Endometrium (tissue), 2 donors: ENCODE measurements at regions not wholly inside any gene's neighbourhood (a gene's known extent, or its start where the extent isn't known, plus 50 kb on each side); places are given as distances from the start of the nearest gene placed in this dataset.

Source experiments
- FAIRE-seq: peaks from 2 replicates; lab custom pipeline; 2012; peaks lifted over from hg19 to GRCh38; lab: Jason Lieb, UNC
- donor health status: control.
- donor health status: control.

DNA sequence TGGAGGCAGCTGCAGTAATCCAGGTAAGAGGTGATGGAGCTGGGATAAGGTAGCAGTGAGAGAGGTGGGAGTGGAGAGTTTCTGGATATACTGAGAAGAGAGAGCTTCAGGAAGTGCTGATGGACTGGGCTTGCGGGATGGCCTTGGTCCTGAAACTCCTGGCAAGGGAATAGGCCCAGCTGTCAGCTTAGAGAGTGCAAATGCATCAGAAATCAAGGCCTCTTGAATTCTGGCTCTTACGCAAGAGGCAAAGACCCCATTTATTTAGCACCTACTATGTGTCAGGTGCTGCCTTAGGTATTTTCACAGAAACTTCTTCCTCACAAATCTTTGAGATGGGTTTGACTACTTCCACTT is 227.2 kb upstream of the MAP3K1 start:
- FAIRE-seq, result no peak

DNA sequence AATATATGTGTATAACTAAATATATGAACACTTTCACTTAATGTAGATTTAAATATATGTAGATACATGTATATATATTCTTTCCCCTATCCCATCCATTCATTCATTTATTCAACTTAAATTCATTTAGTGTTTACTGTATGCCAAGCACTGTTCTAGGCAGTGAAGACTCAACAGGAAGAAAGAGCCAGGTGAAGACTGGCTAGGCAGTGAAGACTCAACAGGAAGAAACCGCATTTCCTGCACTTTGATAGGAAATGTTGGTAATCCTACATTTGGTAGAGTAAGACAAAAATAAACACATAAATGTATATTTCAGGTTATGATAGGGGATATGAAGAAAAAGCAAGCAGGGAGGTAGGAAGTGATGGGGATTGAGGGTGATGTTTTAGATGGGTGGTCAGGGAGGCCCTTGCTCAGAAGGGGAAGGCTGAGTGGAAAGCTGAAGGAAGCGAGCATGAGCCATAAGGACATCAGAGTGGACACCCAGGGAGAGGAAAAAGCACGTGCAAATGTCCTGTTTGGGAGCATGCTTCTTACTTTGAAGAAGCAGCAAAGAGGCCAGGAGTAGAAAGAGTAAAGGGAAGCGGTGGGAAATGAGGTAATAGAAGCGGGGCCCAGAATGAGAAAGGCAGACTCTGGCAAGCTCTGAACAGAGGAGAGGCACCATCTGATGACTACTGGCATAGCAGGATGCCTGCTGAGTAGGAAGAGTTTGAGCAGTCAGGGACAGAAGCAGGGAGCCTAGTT is 227.8 kb upstream of the MAP3K1 start:
- FAIRE-seq, result no peak

DNA sequence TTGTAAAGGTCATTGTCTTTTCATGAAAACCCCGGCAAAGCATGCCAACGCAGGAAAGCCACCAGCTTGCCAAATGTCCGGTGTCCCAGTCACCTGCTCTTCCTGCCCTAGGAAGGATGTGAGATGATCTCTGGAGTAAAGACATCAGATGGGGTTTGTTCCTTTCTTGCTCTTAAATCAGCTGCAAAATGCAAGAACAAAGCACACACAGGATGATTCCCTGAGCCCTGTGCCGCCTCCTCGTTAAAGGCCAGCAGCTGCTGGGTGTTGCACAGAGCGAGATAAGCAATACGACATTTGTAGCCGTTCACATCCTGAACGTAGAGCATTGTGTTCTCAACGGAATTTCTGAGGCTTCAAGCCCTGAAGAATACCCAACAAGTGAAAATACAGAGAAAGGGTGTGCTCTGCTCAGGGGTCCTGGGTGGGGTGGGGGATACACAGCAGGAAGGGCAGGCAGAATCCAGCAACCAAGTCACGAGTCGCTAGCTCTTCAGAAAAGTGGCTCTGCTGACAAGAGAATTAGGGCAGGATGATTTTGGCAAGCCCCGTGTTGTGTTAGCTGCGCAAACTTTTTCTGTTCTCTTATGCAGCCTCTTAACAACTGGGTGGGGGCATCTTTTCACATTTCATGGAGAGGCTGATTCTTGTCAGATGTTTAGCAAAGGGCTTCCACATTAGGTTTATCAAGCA is 229.2 kb upstream of the MAP3K1 start:
- no peak for FAIRE-seq

DNA sequence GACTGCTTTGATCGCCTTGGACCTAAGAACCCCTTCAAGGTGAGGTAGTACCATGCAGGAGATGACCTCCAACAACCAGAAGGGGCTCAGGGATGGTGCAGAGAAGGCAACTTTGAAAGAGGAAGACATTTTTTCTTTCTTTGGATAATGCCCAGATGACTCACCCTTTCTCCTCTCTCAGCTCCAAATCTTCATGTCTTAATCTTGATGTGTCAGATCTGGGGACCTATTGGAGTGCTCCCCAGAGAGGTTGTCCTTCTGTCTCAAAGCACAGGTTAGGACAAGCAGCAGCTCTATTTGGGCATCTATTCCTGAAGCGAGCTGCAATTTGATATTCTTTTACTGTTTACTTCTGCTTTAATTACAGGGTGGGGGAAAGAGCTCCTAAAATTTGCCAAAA is 229.9 kb upstream of the MAP3K1 start:
- no peak for FAIRE-seq

DNA sequence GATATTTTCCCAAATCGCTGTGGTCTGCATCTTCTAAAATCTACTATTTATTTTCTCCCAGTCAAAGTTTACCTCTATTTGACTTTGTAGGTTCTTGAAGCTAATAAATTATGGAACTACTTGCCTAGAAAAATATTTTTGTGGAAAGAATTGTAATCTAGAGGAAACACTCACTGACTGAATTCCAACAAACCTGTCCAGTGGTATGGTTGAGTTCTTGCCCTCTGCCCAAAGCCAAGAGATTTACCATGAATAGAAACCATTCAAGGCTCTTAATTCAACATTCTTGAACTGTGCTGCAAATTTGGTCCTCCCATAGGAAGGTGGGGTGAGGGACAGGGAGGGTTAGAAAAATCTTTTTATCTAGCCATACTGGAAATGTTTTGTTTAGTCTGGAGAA is 233.9 kb upstream of the MAP3K1 start:
- no peak for FAIRE-seq

DNA sequence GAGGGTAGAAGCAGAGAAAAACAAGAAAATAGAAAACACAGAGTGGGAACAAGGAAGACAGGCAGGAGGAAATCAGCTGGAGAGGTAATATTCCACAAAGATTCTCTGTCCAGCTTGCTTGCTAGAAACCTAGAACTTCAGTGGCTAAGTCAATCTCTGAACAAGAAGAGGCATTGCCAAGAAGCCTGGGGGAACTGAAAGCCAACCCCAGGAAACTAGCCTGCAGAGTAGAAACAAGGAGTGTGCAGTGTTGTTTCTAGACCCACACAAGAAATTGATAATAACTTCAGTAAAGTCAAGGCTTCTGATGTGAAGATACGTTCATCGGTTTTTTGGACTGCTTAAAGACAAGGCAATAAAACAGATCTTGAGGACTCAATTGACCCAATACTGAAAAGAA is 234.5 kb upstream of the MAP3K1 start:
- no peak for FAIRE-seq

DNA sequence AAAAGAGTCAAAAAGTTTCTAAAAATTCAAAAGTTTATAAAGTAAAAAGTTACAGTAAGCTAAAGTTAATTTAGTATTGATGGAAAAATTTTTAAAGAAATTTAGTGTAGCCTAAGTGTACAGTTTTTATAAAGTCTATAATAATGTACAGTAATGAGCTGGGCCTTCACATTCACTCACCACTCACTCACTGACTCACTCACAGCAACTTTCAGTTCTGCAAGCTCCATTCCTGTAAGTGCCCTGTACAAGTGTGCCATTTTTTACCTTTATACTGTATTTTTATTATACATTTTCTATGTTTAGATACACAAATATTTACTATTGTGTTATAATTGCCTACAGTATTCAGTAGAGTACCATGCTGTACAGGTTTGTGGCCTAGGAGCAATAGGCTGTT is 239.5 kb upstream of the MAP3K1 start:
- FAIRE-seq, result no peak

DNA sequence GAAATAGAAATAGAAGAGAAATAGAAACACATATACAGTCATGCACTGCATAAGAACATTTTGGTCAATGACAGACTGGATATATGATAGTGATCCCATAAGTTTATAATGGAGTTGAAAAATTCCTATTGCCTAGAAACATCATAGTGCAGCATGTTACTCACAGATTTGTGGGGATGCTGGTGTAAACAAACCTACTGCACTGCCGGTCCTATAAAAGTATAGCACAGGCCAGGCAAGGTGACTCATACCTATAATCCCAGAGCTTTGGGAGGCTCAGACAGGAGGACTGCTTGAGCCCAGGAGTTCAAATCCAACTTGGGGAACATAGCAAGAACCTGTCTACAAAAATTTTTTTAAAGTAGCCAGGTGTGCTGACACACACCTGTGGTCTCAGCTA is 240.6 kb upstream of the MAP3K1 start:
- no peak for FAIRE-seq

DNA sequence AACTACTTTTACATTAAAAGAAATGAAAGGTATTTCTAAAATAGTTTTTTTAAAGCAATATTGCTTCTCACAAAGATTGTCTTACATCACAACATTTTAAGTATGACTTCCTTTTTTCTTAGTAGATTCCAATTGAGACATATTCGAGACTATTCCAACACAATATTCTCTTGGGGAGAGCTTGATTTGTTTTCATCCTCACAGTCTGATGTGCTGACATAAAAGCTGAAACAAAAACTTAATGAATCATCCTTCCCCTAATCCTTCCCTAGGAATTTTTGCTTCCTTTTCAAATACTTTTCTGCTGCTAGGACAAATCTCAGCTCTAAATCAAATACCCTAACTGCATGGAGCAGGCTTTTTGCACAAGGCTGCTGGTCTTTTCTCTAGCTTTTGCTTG is 245.8 kb upstream of the MAP3K1 start:
- peak; percentile 8 for FAIRE-seq

DNA sequence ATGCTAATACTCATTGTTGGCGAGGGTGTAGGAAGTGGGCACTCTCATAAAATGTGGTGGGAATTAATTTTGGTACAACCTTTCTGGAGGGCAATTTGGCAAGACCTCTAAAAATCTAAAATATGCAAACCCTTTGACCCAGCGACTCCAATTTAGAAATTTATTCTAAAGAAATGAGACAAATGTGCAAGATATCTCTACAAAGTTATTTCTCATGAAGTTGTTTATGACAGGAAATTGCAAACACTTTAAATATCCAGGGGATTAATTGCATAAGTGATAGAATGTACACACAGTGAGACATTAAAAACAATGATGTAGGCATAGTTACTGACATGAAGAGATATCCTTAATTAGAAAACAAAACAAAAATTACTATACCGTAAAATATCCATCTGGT is 246.3 kb upstream of the MAP3K1 start:
- FAIRE-seq, result no peak

DNA sequence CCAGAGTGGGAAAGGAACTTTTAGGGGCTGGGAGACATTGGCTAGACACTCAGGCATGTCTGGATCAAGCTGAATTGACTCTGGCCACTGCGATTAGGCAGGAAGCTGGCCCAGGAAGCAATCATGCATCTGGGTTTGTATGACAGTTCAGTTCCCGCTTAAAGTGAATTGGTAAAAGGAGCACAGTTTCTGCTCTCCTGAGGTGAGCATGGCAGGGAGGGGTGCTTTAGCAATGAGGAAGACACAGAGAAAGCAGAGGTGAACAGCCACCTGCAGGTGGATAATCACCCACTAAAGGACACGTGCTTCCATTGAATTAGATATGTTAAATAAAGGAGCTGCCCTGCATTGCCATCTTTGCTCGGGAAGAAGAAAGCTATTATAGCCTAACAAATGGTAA is 248.1 kb upstream of the MAP3K1 start:
- no peak for FAIRE-seq

DNA sequence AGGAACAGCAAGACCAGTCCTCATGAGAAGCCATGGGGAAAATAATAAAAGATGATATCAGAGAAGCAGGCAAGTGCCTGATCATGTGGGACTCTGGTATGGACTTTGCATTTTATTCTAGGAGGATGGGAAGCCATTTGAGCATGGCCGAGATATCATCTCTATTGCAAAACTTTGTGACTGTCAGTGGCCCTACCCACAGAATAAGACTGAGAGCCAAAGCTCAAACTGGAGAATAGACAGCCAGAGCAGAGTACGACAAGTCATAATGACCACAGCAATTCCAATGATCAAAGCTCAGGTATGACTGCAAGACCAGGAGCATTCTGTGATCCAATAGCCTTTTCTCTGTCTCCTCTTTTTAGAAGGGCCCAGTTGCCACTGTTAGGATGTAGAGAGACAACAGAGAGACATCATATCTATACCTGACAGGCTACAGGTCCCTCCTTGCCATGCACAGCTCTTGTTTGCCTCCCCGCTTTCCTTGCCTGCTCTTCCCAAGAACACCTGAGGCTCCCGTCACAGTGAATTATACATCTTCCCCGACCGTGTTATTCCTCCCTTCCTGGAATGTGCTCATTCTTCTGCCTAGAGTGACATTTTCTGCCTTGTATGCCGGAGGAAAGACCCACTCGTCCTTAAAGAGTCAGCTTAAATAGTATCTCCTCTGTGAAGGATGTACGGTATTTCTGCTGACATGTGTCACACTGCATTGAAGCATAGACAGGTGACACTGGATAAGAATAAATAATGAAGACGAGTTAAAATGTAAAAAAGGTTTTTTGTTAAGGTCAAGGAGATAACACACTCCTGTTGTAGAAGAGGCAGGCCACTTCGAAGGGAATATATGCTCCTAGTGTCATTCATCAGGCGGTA is 248.7 kb upstream of the MAP3K1 start:
- no peak for FAIRE-seq

DNA sequence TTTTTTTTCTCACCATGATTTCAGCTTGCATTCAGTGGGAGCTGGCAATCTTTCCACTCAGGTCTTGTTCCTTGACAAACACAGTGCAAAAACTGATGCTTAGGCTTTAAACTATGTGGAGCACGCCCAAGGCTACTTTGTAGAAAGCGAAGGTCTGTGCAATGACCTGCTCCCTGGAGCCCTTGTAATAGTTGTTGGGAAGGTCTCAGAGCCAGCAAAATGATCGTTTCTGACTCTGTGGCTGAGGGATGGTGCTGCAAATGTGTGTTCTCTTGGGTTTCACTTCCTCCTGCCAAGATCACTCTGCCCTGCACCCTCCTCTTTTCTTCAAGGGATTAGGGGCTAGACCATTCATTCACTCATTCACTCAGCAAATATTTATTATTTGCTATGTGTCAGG is 249.7 kb upstream of the MAP3K1 start:
- FAIRE-seq, result no peak

DNA sequence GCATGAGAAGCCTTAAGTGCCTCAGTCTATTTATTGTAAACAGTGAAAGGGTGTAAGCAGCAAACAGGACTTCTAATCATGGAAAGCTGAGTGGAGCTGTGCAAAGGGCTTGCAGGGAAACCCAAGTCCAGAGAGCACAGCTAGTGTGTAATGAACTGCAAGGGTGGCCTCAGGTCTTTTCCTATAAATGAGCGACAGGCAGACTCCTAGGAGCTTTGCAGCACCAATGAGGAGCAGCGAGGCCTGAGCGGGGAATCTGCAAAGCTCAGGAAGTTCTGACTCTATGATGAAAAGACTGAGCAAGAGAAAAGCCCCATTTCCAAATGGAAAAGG is 250.1 kb upstream of the MAP3K1 start:
- FAIRE-seq, result no peak

DNA sequence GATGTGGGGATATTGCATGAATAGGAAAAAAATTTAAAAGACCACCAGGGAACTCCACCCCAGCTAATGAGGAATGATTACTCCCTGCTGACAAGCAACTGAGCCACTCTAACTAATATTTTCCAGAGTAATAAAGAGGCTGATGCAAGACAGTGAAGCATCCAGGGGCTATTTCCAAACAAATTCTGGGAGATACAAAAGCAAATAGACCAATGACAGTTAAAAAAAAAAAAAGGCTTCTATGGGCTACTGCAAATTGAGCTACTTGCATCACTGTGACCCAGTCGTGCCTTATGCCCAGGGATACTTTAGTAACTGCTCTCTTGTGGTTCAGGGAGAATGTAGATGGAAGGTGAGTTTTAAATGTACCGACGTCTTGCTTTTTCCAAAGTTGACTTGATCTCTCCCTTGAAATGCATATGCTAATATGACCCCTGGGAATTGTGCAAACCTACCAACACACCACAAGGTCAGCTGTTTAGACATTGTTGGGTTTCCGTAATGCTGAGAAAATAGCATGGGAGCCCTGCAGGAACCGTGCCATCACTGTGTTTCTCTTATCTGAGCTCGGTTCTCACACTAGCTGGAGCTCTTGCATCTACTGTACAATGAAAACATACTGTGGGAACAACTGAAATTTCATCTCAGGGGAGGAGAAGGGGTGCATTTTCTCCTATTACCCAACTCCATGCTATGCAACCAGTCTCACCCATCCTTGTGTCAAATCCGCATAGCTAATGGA is 250.6 kb upstream of the MAP3K1 start:
- no peak for FAIRE-seq

DNA sequence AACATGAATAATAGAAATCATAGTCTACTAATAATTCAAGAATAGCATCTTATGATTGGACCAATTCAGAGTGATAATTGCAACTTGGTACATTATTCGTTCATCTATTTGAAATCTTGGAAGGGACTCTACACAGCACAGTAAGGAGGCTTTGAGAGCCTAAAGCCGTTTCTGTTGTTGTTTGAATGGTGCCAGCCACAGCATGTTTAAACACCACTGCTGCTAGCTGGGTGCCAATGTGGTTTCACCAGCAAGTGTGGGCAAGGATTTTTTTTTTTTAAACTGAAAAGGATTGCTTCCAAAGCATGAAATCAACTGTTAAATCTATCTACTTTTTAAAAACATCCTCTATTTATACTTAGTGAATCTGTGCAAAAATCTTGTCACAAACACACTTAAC is 253.9 kb upstream of the MAP3K1 start:
- FAIRE-seq, result no peak

DNA sequence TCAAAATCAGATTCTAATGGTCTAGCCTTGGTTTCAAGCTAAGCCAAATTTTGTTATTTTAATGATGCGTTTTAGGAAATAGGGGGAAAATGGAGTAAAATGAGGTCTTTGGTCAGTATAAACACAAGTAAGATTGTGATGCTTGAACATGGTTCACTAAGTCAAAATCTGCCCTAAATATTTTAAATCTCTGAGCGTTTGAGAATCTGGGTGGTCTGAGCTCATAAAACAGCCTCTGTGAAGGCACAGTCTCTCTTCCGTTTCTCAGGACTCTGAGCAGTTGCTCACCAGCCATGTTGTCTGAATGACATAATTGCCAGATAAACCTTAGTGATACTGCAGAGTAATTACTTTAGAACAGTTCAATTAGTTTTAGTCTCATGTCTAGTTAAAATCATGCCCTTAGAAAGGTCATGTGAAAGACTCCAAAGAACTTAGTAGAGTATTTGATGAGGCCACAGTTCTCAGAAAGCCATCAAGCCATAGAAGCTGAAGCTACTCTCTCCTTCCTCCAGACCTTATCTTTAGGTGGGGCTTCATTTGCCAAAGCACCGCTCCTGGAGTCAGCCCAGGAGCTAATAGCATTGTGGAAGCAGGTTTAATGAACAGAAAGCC is 257.1 kb upstream of the MAP3K1 start:
- FAIRE-seq, result peak; percentile 94

DNA sequence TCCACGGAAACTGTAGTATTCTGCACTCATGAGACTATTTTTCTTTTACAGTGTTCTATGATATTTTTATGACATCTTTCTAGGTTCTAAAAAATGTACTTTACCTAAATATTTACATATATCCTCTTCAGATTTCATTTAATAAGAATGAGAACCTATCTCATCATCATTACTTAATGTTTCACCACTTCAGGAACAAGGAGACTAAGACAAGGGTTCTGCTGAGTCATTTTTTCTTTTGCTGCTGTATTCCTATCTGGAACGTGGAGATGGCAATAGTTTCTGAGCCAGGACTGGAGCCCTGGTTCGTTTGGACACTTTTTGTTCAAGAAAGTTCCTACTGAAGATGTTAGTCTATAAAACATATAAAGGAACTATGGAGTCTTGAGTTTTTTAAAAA is 258.2 kb upstream of the MAP3K1 start:
- no peak for FAIRE-seq

DNA sequence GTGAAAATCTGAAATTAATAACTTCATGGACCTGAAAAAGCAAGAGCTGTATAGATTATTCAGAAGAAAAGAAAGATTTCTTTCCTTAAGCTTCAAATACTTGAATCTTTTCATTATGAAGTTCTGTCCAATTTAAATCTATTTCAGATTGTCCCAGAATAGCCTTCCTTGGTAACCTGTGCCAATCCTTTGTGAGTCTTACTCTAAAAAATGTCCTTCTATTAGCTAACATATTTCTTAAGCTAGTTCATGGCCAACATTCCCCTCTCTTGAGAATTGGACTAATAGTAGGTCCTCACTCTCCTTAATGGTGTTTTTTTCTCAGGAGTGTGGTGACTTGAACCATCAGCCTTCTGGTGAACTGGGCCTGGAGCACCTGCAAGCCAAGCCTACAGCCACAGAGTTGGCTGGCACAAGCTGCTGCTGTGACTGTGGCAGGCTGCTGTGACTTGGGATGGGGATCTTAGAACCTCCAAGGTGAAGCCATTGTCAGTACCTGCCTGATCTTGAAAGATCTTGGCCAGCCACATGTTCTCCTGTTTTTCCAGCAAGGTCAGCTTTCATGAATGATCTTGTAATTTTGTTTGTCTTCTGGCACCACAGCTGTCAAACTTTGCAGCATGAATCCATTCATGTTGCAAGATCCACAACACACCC is 262.6 kb upstream of the MAP3K1 start:
- FAIRE-seq, result no peak

DNA sequence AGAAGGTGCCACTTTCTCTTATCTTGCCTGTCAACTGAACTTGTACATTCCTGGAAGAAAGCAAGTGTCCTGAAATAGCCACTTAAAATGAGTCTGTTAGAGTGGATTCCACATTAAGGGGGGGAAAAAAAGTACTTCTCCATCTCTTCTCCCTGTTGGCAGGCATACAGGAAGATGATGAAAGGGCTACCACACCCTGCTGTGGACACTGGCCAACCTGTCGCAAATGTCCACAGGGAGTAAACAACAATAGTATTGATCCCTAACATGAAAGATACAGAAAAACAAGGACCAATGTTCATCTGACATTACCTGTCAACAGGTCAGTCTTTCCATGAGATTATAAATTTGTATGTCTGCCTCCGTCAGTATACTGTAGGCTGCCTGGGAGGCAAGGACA is 265.1 kb upstream of the MAP3K1 start:
- FAIRE-seq, result no peak

DNA sequence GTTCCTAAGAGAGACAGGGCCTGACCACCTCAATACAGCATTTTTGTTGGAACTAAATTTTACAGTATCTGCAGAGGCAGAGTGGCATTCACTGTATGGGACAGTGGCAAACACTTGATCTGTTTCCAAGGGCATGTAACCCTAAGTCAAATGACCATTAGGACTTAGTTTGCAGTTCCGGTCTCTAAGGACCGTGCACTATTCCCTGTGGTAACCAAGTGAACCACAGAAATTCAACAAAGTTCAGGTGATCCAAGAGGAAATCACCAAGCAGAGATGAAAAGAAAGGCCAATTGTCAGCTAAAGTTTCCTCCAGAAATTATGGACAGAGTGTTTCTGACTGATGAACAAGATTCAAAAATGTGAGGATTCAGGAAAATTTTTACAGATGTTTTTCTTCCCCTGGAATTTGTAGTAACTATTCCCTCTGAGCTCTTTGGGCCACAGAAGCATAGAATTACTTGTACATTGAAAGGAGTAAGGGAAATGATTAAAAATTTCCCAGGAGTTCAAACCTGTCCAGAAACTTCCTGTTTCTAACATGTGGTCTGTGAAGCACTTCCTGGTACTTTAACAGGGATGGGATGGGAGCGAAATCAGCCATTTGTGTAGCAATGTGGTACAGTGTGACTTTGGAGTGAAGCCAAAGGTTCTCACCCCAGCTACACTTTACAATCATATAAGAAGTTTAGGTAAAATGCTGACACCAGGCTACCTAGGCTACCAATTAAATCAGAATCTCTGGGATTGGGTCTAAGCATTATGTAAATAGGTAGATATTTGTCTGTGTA is 266.1 kb upstream of the MAP3K1 start:
- FAIRE-seq, result no peak
